ENCODE measurements at regions not wholly inside any gene's neighbourhood (a gene's known extent, or its start where the extent isn't known, plus 50 kb on each side); places are given as distances from the start of the nearest gene placed in this dataset.

DNA sequence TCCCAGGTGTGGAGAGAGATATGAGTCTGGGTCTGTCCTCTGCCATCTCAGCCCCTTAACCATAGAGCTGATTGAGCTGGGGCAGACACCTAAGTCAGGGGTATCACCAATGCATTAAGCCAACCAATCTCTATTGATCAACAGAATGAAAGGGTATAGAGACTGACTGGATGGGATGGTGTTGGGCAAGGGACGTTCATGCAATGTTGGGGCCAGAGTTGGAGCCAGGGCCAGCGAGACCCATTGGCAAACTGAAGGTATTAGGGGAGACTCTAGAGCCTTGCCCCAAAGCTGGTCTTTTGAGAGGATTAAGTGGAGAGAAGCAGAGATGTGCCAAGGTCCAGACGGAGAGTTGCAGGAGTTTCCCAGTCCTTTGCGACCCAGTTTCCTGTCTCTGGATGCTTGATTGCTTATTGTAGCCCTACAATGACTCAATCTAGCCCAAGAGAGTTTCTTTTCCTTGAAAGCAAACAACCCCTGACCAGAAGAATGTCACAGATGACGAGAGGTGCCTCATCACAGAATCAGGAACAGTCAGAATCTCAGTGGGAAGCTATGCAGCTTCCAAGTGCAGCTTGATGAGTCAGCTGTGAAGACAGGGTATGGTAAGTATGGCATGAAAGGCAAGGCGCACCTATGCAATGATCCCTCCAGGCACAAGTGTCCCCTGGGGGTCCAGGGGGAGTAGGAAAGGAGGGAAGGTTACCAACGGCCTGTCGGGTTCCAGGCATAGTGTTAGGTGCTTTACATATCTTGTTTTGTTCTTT lies 137.2 kb downstream of the UTP18 start:
- no peak overlapping the region for H3K27ac ChIP-seq (ENCODE audit: low read depth in 1 of 3, low read length in 2 of 3)
- no peak overlapping the region for H3K4me3 ChIP-seq (ENCODE audit: low read depth in 1 of 3, low read length in 3 of 3)
- no peaks in the 10 kb centered on the region for H3K27me3 ChIP-seq (ENCODE audit: control insufficient read depth in 3 of 3, insufficient read depth in 3 of 3, low read length in 3 of 3)
- DNase-seq (no peak), FAIRE-seq (no peak)
- no peaks in the 10 kb centered on the region for H3K4me1 ChIP-seq (ENCODE audit: control insufficient read depth in 3 of 3, insufficient read depth in 2 of 3, low read depth in 1 of 3, low read length in 2 of 3)
- 61 to 69% (median 63%) methylated on average over 8 of the region's 8 CpGs for WGBS, 3 donors
- H3K9me3 ChIP-seq (ENCODE audit: control insufficient read depth in 2 of 2, insufficient read depth in 1 of 2, low read depth in 1 of 2, low read length in 1 of 2): no peaks in the 10 kb centered on the region
- no peaks in the 10 kb centered on the region for H3K36me3 ChIP-seq (ENCODE audit: control insufficient read depth in 3 of 3, insufficient read depth in 2 of 3, low read depth in 1 of 3, low read length in 3 of 3)

DNA sequence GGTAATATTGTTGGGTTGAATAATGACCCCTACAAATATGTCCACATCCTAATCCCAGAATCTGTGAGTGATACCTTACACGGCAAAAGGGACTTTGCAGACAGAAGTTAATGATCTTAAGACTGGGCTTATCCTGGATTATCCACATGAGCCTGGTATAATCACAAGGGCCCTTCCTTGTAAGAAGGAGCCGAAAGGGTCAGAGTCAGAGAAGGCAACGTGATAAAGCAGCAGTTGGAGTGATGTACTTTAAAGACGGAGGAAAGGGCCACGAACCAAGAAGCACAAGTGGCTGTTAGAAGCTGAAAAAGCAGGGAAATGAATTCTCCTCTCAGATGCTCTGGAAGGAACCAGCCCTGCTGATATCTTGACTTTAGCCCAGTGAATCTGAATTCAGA lies 137.8 kb downstream of the UTP18 start:
- Histone ChIP-seq H3K4me3 (ENCODE audit: low read depth in 1 of 3, low read length in 3 of 3) (no peak overlapping the region), H3K27ac (ENCODE audit: low read depth in 1 of 3, low read length in 2 of 3) (no peak overlapping the region), H3K9me3 (ENCODE audit: control insufficient read depth in 2 of 2, insufficient read depth in 1 of 2, low read depth in 1 of 2, low read length in 1 of 2) (no peaks in the 10 kb centered on the region), H3K27me3 (ENCODE audit: control insufficient read depth in 3 of 3, insufficient read depth in 3 of 3, low read length in 3 of 3) (no peaks in the 10 kb centered on the region), H3K36me3 (ENCODE audit: control insufficient read depth in 3 of 3, insufficient read depth in 2 of 3, low read depth in 1 of 3, low read length in 3 of 3) (no peaks in the 10 kb centered on the region), H3K4me1 (ENCODE audit: control insufficient read depth in 3 of 3, insufficient read depth in 2 of 3, low read depth in 1 of 3, low read length in 2 of 3) (no peaks in the 10 kb centered on the region)
- DNase-seq (no peak), FAIRE-seq (no peak)
- WGBS, 3 donors: 41 to 64% (median 43%) methylated on average over 5 of the region's 5 CpGs

DNA sequence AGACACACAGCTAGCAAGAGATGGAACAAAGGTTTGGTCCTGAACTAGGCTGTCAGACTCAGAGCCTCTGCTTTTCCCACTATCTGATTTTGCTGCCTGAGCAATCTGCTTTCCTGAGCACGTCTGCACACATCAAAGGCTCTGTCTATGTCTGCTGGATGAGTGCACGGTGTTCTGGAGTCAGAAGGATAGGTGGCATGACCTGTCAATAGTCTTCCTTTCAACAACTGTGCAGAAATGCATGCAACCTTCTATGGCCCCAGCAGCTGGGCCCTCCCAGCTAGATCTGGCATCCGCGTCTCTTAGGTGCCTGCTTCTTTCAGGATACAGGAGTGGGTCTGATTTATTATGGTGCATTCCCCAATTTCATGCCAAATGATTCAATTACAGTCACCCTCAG lies 138.3 kb downstream of the UTP18 start:
- FAIRE-seq (no peak), DNase-seq (no peak)
- H3K4me3 ChIP-seq (ENCODE audit: low read depth in 1 of 3, low read length in 3 of 3): no peak overlapping the region
- H3K27me3 ChIP-seq (ENCODE audit: control insufficient read depth in 3 of 3, insufficient read depth in 3 of 3, low read length in 3 of 3): no peaks in the 10 kb centered on the region
- no peaks in the 10 kb centered on the region for H3K36me3 ChIP-seq (ENCODE audit: control insufficient read depth in 3 of 3, insufficient read depth in 2 of 3, low read depth in 1 of 3, low read length in 3 of 3)
- 58 to 63% (median 59%) methylated on average over 4 of the region's 4 CpGs for WGBS, 3 donors
- no peak overlapping the region for H3K27ac ChIP-seq (ENCODE audit: low read depth in 1 of 3, low read length in 2 of 3)
- no peaks in the 10 kb centered on the region for H3K4me1 ChIP-seq (ENCODE audit: control insufficient read depth in 3 of 3, insufficient read depth in 2 of 3, low read depth in 1 of 3, low read length in 2 of 3)
- H3K9me3 ChIP-seq (ENCODE audit: control insufficient read depth in 2 of 2, insufficient read depth in 1 of 2, low read depth in 1 of 2, low read length in 1 of 2): no peaks in the 10 kb centered on the region

DNA sequence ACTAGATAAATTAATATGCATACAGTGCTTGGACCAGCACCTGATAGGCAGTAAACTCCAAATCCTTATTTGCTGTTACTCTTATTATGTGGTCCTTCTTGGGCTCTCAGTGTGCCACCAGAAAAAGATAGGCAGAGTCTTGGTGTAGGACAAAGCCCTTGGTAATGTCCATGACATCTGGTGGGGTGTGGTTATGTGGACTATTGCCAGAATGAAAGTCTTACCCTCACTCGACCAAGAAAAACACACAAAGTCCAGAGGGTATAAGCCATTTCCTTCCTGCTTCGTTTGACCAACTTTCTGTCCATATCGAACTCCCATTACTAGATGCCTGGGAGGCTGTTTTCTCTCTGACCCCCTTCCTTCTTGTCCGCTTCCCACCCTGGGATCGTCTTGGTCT lies 140.9 kb downstream of the UTP18 start:
- Histone ChIP-seq H3K36me3 (ENCODE audit: control insufficient read depth in 3 of 3, insufficient read depth in 2 of 3, low read depth in 1 of 3, low read length in 3 of 3) (no peaks in the 10 kb centered on the region), H3K27me3 (ENCODE audit: control insufficient read depth in 3 of 3, insufficient read depth in 3 of 3, low read length in 3 of 3) (no peaks in the 10 kb centered on the region), H3K9me3 (ENCODE audit: control insufficient read depth in 2 of 2, insufficient read depth in 1 of 2, low read depth in 1 of 2, low read length in 1 of 2) (no peaks in the 10 kb centered on the region), H3K4me3 (ENCODE audit: low read depth in 1 of 3, low read length in 3 of 3) (no peak overlapping the region), H3K27ac (ENCODE audit: low read depth in 1 of 3, low read length in 2 of 3) (no peak overlapping the region), H3K4me1 (ENCODE audit: control insufficient read depth in 3 of 3, insufficient read depth in 2 of 3, low read depth in 1 of 3, low read length in 2 of 3) (no peaks in the 10 kb centered on the region)
- 46 to 72% (median 59%) methylated on average over 4 to 5 of the region's 5 CpGs for WGBS, 3 donors
- FAIRE-seq (no peak), DNase-seq (no peak)

DNA sequence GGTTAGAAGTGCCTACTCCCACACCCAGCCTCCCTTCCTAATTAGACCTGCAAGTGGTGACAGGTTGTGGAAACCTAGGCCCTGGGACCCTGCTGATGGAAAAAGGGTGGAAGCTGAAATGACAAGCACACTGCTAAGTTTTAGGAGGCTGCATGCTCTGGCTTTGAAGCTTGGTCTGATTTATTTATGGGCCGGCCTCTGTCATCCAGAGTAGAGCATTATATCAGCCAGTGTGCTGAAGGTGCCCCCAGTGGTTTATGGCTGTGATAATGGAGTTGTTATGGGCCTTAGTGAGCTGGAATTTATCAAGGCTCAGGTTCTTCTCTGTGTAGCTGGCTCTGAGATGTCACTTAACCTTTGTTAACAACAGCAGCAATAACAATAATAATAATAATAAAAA lies 142.6 kb downstream of the UTP18 start:
- Histone ChIP-seq H3K27me3 (ENCODE audit: control insufficient read depth in 3 of 3, insufficient read depth in 3 of 3, low read length in 3 of 3) (no peaks in the 10 kb centered on the region), H3K4me1 (ENCODE audit: control insufficient read depth in 3 of 3, insufficient read depth in 2 of 3, low read depth in 1 of 3, low read length in 2 of 3) (no peaks in the 10 kb centered on the region), H3K9me3 (ENCODE audit: control insufficient read depth in 2 of 2, insufficient read depth in 1 of 2, low read depth in 1 of 2, low read length in 1 of 2) (no peaks in the 10 kb centered on the region), H3K27ac (ENCODE audit: low read depth in 1 of 3, low read length in 2 of 3) (no peak overlapping the region), H3K36me3 (ENCODE audit: control insufficient read depth in 3 of 3, insufficient read depth in 2 of 3, low read depth in 1 of 3, low read length in 3 of 3) (no peaks in the 10 kb centered on the region), H3K4me3 (ENCODE audit: low read depth in 1 of 3, low read length in 3 of 3) (no peak overlapping the region)
- FAIRE-seq (no peak), DNase-seq (peak in 1 of 2 donors; percentile 28)
- WGBS, 3 donors: 16 to 63% (median 50%) methylated on average over 1 of the region's 1 CpG

DNA sequence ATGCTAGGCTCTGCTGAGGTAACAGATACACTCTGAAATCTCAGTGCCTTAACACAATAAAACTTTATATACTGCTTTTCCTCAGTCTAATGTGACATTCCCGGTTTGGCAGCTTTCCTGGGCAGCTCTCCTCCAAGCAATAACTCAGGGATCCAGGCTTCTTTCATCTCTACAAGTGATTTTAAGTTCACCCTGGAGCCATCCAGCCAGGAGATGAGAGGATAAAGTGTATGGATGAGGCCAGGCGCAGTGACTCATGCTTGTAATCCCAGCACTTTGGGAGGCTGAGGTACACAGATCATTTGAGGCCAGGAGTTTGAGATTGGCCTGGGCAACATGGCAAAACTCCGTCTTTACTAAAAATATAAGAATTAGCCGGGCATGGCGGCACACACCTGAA lies 147.2 kb downstream of the UTP18 start:
- DNase-seq (no peak), FAIRE-seq (no peak)
- no peaks in the 10 kb centered on the region for H3K9me3 ChIP-seq (ENCODE audit: control insufficient read depth in 2 of 2, insufficient read depth in 1 of 2, low read depth in 1 of 2, low read length in 1 of 2)
- no peaks in the 10 kb centered on the region for H3K27me3 ChIP-seq (ENCODE audit: control insufficient read depth in 3 of 3, insufficient read depth in 3 of 3, low read length in 3 of 3)
- no peaks in the 10 kb centered on the region for H3K36me3 ChIP-seq (ENCODE audit: control insufficient read depth in 3 of 3, insufficient read depth in 2 of 3, low read depth in 1 of 3, low read length in 3 of 3)
- H3K4me1 ChIP-seq (ENCODE audit: control insufficient read depth in 3 of 3, insufficient read depth in 2 of 3, low read depth in 1 of 3, low read length in 2 of 3): no peaks in the 10 kb centered on the region
- WGBS, 3 donors: 77 to 88% (median 83%) methylated on average over 5 of the region's 5 CpGs
- no peak overlapping the region for H3K27ac ChIP-seq (ENCODE audit: low read depth in 1 of 3, low read length in 2 of 3)
- no peak overlapping the region for H3K4me3 ChIP-seq (ENCODE audit: low read depth in 1 of 3, low read length in 3 of 3)

DNA sequence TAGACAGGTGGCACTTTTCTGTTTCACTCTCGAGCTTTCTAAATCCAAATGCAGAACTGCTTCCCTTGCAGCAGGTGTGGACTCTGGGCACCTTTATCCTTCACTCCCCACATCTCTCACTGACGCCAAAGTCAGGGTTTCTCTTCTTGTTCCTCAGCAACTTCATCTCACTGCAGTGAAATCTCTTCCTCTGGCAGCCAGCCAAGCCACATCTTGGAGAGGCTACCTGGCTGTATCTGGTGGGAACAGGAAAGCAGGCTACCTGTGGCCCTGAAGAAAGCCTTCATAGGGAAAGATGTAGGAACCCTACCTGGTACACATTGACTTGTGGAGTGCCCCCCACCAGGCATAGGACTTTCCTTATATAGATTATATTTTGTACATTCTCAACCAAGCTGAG lies 159.1 kb downstream of the UTP18 start:
- H3K9me3 ChIP-seq (ENCODE audit: control insufficient read depth in 2 of 2, insufficient read depth in 1 of 2, low read depth in 1 of 2, low read length in 1 of 2): no peaks in the 10 kb centered on the region
- no peak for DNase-seq
- FAIRE-seq: no peak
- no peaks in the 10 kb centered on the region for H3K36me3 ChIP-seq (ENCODE audit: control insufficient read depth in 3 of 3, insufficient read depth in 2 of 3, low read depth in 1 of 3, low read length in 3 of 3)
- H3K27me3 ChIP-seq (ENCODE audit: control insufficient read depth in 3 of 3, insufficient read depth in 3 of 3, low read length in 3 of 3): no peaks in the 10 kb centered on the region
- WGBS, 3 donors: 16 to 60% (median 45%) methylated on average over 2 of the region's 2 CpGs
- H3K4me3 ChIP-seq (ENCODE audit: low read depth in 1 of 3, low read length in 3 of 3): no peak overlapping the region
- H3K4me1 ChIP-seq (ENCODE audit: control insufficient read depth in 3 of 3, insufficient read depth in 2 of 3, low read depth in 1 of 3, low read length in 2 of 3): no peaks in the 10 kb centered on the region
- H3K27ac ChIP-seq (ENCODE audit: low read depth in 1 of 3, low read length in 2 of 3): no peak overlapping the region

DNA sequence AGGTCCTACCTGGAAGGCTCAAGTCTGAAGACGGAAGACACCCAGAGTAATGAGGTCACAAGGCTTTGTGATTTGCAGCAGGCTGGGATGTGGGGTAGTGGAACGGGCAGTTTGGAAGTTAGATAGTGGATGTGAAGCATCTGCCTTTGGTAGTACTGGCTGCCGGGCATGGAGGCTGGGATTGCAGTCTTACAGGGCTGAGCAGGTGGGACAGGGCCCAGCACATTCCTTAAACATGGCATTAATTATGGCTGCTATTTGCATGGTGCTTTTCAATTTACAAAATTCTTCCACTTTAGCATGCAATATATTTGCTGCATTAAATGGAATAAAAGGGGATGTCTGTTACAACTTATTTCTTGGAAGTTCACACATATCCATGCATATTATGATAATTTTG lies 161.2 kb downstream of the UTP18 start:
- FAIRE-seq: no peak

DNA sequence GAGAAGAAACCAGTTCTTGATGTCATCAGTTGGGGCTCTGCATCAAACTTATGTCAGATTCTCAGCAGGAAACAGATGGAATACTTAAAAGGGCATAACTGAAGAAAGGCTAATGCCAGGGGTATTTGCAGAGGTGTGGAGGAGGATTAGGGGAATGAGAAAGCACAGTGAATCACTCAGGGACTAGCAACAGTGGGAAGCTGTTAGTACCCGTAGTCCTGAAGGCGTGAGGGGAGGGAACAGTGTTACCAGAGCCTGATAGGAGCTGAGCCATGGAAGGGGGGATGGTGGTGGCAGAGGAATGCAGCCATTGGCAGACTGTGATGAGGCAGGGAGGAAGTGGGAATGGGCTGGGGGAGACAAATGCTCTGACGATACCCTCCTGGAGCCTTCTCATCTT lies 162.3 kb downstream of the UTP18 start:
- no peak for DNase-seq
- H3K27ac ChIP-seq (ENCODE audit: low read depth in 1 of 3, low read length in 2 of 3): no peak overlapping the region
- no peak overlapping the region for H3K4me3 ChIP-seq (ENCODE audit: low read depth in 1 of 3, low read length in 3 of 3)
- no peaks in the 10 kb centered on the region for H3K9me3 ChIP-seq (ENCODE audit: control insufficient read depth in 2 of 2, insufficient read depth in 1 of 2, low read depth in 1 of 2, low read length in 1 of 2)
- no peaks in the 10 kb centered on the region for H3K4me1 ChIP-seq (ENCODE audit: control insufficient read depth in 3 of 3, insufficient read depth in 2 of 3, low read depth in 1 of 3, low read length in 2 of 3)
- no peaks in the 10 kb centered on the region for H3K27me3 ChIP-seq (ENCODE audit: control insufficient read depth in 3 of 3, insufficient read depth in 3 of 3, low read length in 3 of 3)
- no peaks in the 10 kb centered on the region for H3K36me3 ChIP-seq (ENCODE audit: control insufficient read depth in 3 of 3, insufficient read depth in 2 of 3, low read depth in 1 of 3, low read length in 3 of 3)
- WGBS, 3 donors: 70 to 79% (median 76%) methylated on average over 3 of the region's 3 CpGs
- no peak for FAIRE-seq

More for the DNA sequence above, 161.2 kb downstream of the UTP18 start:
- Histone ChIP-seq H3K27me3 (ENCODE audit: control insufficient read depth in 3 of 3, insufficient read depth in 3 of 3, low read length in 3 of 3) (no peaks in the 10 kb centered on the region), H3K27ac (ENCODE audit: low read depth in 1 of 3, low read length in 2 of 3) (no peak overlapping the region), H3K9me3 (ENCODE audit: control insufficient read depth in 2 of 2, insufficient read depth in 1 of 2, low read depth in 1 of 2, low read length in 1 of 2) (no peaks in the 10 kb centered on the region), H3K36me3 (ENCODE audit: control insufficient read depth in 3 of 3, insufficient read depth in 2 of 3, low read depth in 1 of 3, low read length in 3 of 3) (no peaks in the 10 kb centered on the region), H3K4me1 (ENCODE audit: control insufficient read depth in 3 of 3, insufficient read depth in 2 of 3, low read depth in 1 of 3, low read length in 2 of 3) (no peaks in the 10 kb centered on the region), H3K4me3 (ENCODE audit: low read depth in 1 of 3, low read length in 3 of 3) (no peak overlapping the region)
- DNase-seq: no peak
- WGBS, 3 donors: 68 to 89% (median 85%) methylated on average over 3 of the region's 3 CpGs

All from small intestine (tissue), 7 donors.